Left ventricle myocardium inferior (tissue), 1 donor: ENCODE measurements at regions not wholly inside any gene's neighbourhood (a gene's known extent, or its start where the extent isn't known, plus 50 kb on each side); places are given as distances from the start of the nearest gene placed in this dataset.

Experiments
- DNase-seq: peaks from one replicate; pipeline ENCODE4 v3.0.0-alpha.2; 2020
- H3K27ac ChIP-seq: fragments of 200-600 bp; replicated peaks from 2 replicates; pipeline ENCODE4 v1.8.0; 2021
- H3K27me3 ChIP-seq: fragments of 200-600 bp; 2 replicates; pipeline ENCODE4 v1.8.0; 2021; ENCODE audit warnings: low read depth
- H3K36me3 ChIP-seq: fragments of 200-600 bp; 2 replicates; pipeline ENCODE4 v1.8.0; 2021
- H3K4me1 ChIP-seq: fragments of 200-600 bp; 2 replicates; pipeline ENCODE4 v1.8.0; 2021
- H3K4me3 ChIP-seq: fragments of 200-600 bp; 2 replicates; pipeline ENCODE4 v1.8.0; 2021; ENCODE audit warnings: mild to moderate bottlenecking, moderate library complexity
- H3K9me3 ChIP-seq: fragments of 200-600 bp; replicated peaks from 2 replicates; pipeline ENCODE4 v1.8.0; 2021
- CTCF ChIP-seq: fragments of 200-600 bp; IDR thresholded peaks from 2 replicates; pipeline ENCODE4 v1.8.0; 2021; ENCODE audit warnings: antibody characterized with exemption, mild to moderate bottlenecking, borderline replicate concordance
- intact Hi-C: fragments of 100-400 bp; cut with micrococcal nuclease; formaldehyde crosslinking; loops from one replicate; pipeline ENCODE4 v1.11.0; 2022
- donor health status: DM: no; HTN: yes; CAD: no; lungs with severe emphysema.

GRCh38 chr3:44070841-44071546 is 170.7 kb upstream of the TOPAZ1 start:
- no peaks in the 10 kb centered on the region for H3K4me1 ChIP-seq
- H3K4me3 ChIP-seq, result no peak overlapping the region
- H3K27me3 ChIP-seq, result peaks cover 40% of the 10 kb centered on the region
- H3K27ac ChIP-seq, result no peak overlapping the region
- H3K36me3 ChIP-seq, result no peaks in the 10 kb centered on the region
- intact Hi-C loops, result no loop called here
- no peaks in the 10 kb centered on the region for H3K9me3 ChIP-seq
- no peak for TF ChIP-seq CTCF
- DNase-seq, result no peak

DNA sequence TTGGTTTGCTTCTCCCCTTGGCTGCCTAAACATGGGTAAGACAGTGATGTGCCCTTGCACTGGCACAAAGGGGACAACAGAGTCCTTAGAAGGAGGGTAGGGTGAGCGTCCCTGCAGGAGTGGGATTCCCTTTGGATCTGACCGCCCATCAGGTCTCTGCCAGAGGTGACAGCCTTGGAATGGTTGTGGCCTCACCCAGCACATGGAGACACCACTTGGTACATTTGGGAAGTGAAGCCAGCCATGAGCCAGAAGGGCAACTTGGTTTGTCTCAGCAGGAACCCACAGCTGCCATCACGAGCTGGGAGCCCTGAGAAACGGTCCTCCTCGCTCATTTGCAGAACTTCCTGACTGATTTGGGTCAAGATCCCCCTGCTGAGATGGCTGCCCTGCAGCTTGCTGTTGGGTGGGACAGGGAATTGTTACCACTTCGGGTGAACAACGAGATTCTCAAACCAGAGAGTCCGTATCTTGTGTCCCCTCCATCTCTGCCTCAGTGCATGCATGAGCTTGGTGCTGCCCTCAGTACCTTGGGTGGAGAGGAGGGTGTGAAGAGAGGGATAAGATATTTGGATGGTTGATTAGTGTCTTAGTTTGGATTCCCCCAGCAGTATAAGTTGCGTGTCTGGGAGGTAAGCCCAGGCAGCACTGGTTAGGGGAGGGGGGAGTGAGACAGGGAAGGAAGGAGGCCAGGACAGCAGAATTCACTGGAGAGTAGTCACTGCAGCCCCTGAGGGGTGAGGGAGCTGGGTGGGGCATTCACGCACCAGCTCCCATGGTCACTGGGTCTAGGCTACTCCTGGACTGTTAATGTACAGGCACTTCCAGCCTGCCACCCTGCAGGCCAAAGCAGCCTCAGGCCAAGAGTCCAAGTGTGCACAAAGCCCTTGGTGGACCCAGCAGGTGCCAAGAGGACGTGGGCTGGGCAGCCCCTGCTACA is 168.8 kb upstream of the TOPAZ1 start:
- H3K4me1 ChIP-seq, result no peaks in the 10 kb centered on the region
- no peaks in the 10 kb centered on the region for H3K36me3 ChIP-seq
- H3K27ac ChIP-seq, result no peak overlapping the region
- peaks cover 53% of the 10 kb centered on the region for H3K27me3 ChIP-seq
- H3K4me3 ChIP-seq, result no peak overlapping the region
- no peak for DNase-seq
- no peaks in the 10 kb centered on the region for H3K9me3 ChIP-seq
- no peak for TF ChIP-seq CTCF
- intact Hi-C loops, result no loop called here

- intact Hi-C loops, result no loop called here
- Histone ChIP-seq H3K4me3 (no peak overlapping the region), H3K4me1 (no peaks in the 10 kb centered on the region), H3K36me3 (no peaks in the 10 kb centered on the region), H3K9me3 (no peaks in the 10 kb centered on the region), H3K27me3 (peaks cover 56% of the 10 kb centered on the region), H3K27ac (no peak overlapping the region)
- no peak for TF ChIP-seq CTCF
- no peak for DNase-seq
Observed at GRCh38 chr3:44074181-44074580, 167.5 kb upstream of the TOPAZ1 start.

GRCh38 chr3:44076221-44076829 is 165.4 kb upstream of the TOPAZ1 start:
- Histone ChIP-seq H3K27ac (no peak overlapping the region), H3K4me3 (no peak overlapping the region), H3K36me3 (no peaks in the 10 kb centered on the region), H3K4me1 (no peaks in the 10 kb centered on the region), H3K27me3 (peaks cover 70% of the 10 kb centered on the region), H3K9me3 (no peaks in the 10 kb centered on the region)
- no peak for DNase-seq
- intact Hi-C loops, result no loop called here
- TF ChIP-seq CTCF, result no peak

GRCh38 chr3:44077267-44077666 is 164.4 kb upstream of the TOPAZ1 start:
- Histone ChIP-seq H3K27ac (no peak overlapping the region), H3K36me3 (no peaks in the 10 kb centered on the region), H3K27me3 (peaks cover 68% of the 10 kb centered on the region), H3K4me1 (no peaks in the 10 kb centered on the region), H3K9me3 (no peaks in the 10 kb centered on the region), H3K4me3 (no peak overlapping the region)
- DNase-seq, result no peak
- TF ChIP-seq CTCF, result peak; percentile 23
- intact Hi-C loops, result no loop called here
